ENCODE measurements at regions not wholly inside any gene's neighbourhood (a gene's known extent, or its start where the extent isn't known, plus 50 kb on each side); places are given as distances from the start of the nearest gene placed in this dataset.

GRCh38 chr19:28929006-28929405 lies 283.9 kb downstream of the UQCRFS1 start:
- no peak overlapping the region for H3K4me3 Mint-ChIP-seq
- no peaks in the 10 kb centered on the region for H3K4me1 Mint-ChIP-seq (ENCODE audit: low read depth)
- DNase-seq (ENCODE audit: low spot score) = no peak
- no peaks in the 10 kb centered on the region for H3K9me3 Mint-ChIP-seq
- no peak overlapping the region for H3K27ac Mint-ChIP-seq
- H3K27me3 Mint-ChIP-seq (ENCODE audit: low read depth) = no peaks in the 10 kb centered on the region
- H3K36me3 Mint-ChIP-seq (ENCODE audit: low read depth) = no peaks in the 10 kb centered on the region

DNA sequence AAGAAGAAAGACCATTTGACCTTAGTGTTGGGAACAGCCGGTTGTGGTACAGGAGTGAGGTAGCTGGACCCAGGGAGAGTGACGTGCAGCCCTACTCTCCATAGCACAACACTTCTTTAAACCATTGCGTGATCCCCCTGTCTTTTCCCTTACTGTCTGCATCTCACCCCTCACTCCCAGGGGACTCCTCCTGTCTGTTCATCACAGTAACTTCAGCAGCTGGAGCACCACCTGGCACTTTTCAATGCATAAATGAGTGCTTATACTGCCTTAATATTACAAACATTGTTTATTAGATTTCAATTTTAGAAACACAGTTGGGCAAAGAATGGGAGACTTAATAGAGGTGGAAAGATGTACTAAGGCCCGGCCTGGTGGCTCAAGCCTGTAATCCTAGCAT lies 285.5 kb downstream of the UQCRFS1 start:
- no peaks in the 10 kb centered on the region for H3K9me3 Mint-ChIP-seq
- no peak overlapping the region for H3K4me3 Mint-ChIP-seq
- no peak overlapping the region for H3K27ac Mint-ChIP-seq
- H3K36me3 Mint-ChIP-seq (ENCODE audit: low read depth) = no peaks in the 10 kb centered on the region
- DNase-seq (ENCODE audit: low spot score) = no peak
- H3K4me1 Mint-ChIP-seq (ENCODE audit: low read depth) = no peaks in the 10 kb centered on the region
- H3K27me3 Mint-ChIP-seq (ENCODE audit: low read depth) = no peaks in the 10 kb centered on the region

- H3K4me1 Mint-ChIP-seq (ENCODE audit: low read depth) = no peaks in the 10 kb centered on the region
- H3K4me3 Mint-ChIP-seq = no peak overlapping the region
- no peak for DNase-seq (ENCODE audit: low spot score)
- H3K9me3 Mint-ChIP-seq = no peaks in the 10 kb centered on the region
- no peaks in the 10 kb centered on the region for H3K36me3 Mint-ChIP-seq (ENCODE audit: low read depth)
- no peak overlapping the region for H3K27ac Mint-ChIP-seq
- no peaks in the 10 kb centered on the region for H3K27me3 Mint-ChIP-seq (ENCODE audit: low read depth)
Observed at GRCh38 chr19:28920269-28921066, 292.5 kb downstream of the UQCRFS1 start.

DNA sequence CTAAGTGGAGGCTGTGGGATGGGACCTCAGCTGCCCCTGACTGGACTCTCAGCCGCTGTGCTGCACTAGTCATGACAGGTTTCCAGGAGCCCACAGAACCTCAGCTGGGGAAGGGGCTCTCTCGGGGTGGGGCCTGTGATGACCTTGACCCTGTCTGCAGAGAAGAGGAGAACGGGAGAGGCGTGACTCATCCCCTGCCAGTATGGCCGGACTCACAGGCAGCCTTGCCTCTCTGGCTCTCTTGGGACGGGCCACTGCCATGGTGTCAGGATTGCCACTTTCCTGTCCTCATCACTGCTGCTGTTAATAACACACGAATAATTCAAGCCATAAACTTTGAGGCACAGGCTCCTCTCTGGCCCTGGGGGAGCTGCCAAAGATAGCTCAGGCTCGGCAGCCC lies 295.3 kb downstream of the UQCRFS1 start:
- DNase-seq (ENCODE audit: low spot score) = no peak
- no peaks in the 10 kb centered on the region for H3K4me1 Mint-ChIP-seq (ENCODE audit: low read depth)
- H3K4me3 Mint-ChIP-seq = no peak overlapping the region
- H3K36me3 Mint-ChIP-seq (ENCODE audit: low read depth) = no peaks in the 10 kb centered on the region
- no peaks in the 10 kb centered on the region for H3K27me3 Mint-ChIP-seq (ENCODE audit: low read depth)
- H3K27ac Mint-ChIP-seq = no peak overlapping the region
- H3K9me3 Mint-ChIP-seq = no peaks in the 10 kb centered on the region

GRCh38 chr19:28915737-28916460 lies 297.1 kb downstream of the UQCRFS1 start:
- DNase-seq (ENCODE audit: low spot score) = no peak
- no peaks in the 10 kb centered on the region for H3K27me3 Mint-ChIP-seq (ENCODE audit: low read depth)
- H3K9me3 Mint-ChIP-seq = no peaks in the 10 kb centered on the region
- no peaks in the 10 kb centered on the region for H3K4me1 Mint-ChIP-seq (ENCODE audit: low read depth)
- H3K36me3 Mint-ChIP-seq (ENCODE audit: low read depth) = no peaks in the 10 kb centered on the region
- no peak overlapping the region for H3K4me3 Mint-ChIP-seq
- no peak overlapping the region for H3K27ac Mint-ChIP-seq

GRCh38 chr19:28915202-28915601 lies 297.7 kb downstream of the UQCRFS1 start:
- Mint-ChIP-seq H3K27ac (no peak overlapping the region), H3K36me3 (ENCODE audit: low read depth) (no peaks in the 10 kb centered on the region), H3K4me1 (ENCODE audit: low read depth) (no peaks in the 10 kb centered on the region), H3K9me3 (no peaks in the 10 kb centered on the region), H3K4me3 (no peak overlapping the region), H3K27me3 (ENCODE audit: low read depth) (no peaks in the 10 kb centered on the region)
- DNase-seq (ENCODE audit: low spot score) = no peak

- Mint-ChIP-seq H3K4me3 (no peak overlapping the region), H3K27me3 (ENCODE audit: low read depth) (no peaks in the 10 kb centered on the region), H3K36me3 (ENCODE audit: low read depth) (no peaks in the 10 kb centered on the region), H3K4me1 (ENCODE audit: low read depth) (no peaks in the 10 kb centered on the region), H3K9me3 (no peaks in the 10 kb centered on the region), H3K27ac (no peak overlapping the region)
- no peak for DNase-seq (ENCODE audit: low spot score)
Observed at GRCh38 chr19:28914173-28914572, 298.8 kb downstream of the UQCRFS1 start.

GRCh38 chr19:28913626-28914025 lies 299.3 kb downstream of the UQCRFS1 start:
- H3K36me3 Mint-ChIP-seq (ENCODE audit: low read depth) = no peaks in the 10 kb centered on the region
- no peaks in the 10 kb centered on the region for H3K4me1 Mint-ChIP-seq (ENCODE audit: low read depth)
- no peak for DNase-seq (ENCODE audit: low spot score)
- H3K27ac Mint-ChIP-seq = no peak overlapping the region
- H3K9me3 Mint-ChIP-seq = no peaks in the 10 kb centered on the region
- H3K4me3 Mint-ChIP-seq = no peak overlapping the region
- H3K27me3 Mint-ChIP-seq (ENCODE audit: low read depth) = no peaks in the 10 kb centered on the region

- no peaks in the 10 kb centered on the region for H3K27me3 Mint-ChIP-seq (ENCODE audit: low read depth)
- H3K4me3 Mint-ChIP-seq = no peak overlapping the region
- no peak overlapping the region for H3K27ac Mint-ChIP-seq
- H3K9me3 Mint-ChIP-seq = no peaks in the 10 kb centered on the region
- DNase-seq (ENCODE audit: low spot score) = no peak
- no peaks in the 10 kb centered on the region for H3K36me3 Mint-ChIP-seq (ENCODE audit: low read depth)
- no peaks in the 10 kb centered on the region for H3K4me1 Mint-ChIP-seq (ENCODE audit: low read depth)
Observed at GRCh38 chr19:28908941-28909340, 304.0 kb downstream of the UQCRFS1 start.

DNA sequence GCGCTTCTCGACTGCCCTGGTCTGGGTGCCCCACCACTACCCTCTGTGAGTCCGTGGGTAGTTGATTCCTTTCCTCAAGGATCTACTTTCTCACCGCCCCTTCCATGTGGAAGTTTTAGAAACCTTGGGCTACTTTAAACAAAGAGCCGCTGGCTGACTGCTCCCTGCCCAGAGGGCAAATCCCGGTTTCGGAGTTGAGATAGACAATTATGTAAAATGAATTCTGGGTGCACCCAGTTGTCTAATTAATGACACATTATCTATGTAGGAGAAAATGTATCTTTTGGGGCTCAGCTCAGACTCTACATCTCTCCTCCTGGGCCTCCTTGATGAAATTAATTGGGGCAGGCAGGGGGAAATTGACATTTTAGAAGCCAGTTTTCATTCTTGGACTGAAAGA lies 305.4 kb downstream of the UQCRFS1 start:
- no peak overlapping the region for H3K4me3 Mint-ChIP-seq
- DNase-seq (ENCODE audit: low spot score) = no peak
- H3K36me3 Mint-ChIP-seq (ENCODE audit: low read depth) = no peaks in the 10 kb centered on the region
- H3K9me3 Mint-ChIP-seq = no peaks in the 10 kb centered on the region
- no peaks in the 10 kb centered on the region for H3K27me3 Mint-ChIP-seq (ENCODE audit: low read depth)
- H3K27ac Mint-ChIP-seq = no peak overlapping the region
- H3K4me1 Mint-ChIP-seq (ENCODE audit: low read depth) = no peaks in the 10 kb centered on the region

DNA sequence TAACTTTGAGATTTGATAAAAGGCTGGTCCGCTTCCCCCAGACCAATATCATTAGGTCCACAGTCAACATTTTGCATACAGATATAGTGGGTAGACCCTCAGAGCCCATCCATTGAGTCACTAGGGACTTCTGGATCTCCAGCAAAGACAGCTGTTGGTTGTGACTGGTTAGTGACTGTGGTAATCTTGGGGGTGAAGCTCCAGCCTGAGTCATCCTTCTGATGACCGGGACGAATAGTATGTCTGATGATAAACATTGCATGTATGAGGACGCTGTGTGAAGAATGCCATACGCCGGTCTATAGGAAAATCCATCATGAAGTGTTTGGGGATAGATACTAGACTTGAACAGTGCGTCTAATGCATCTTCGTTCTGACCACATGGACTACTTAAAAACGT lies 307.0 kb downstream of the UQCRFS1 start:
- no peak overlapping the region for H3K4me3 Mint-ChIP-seq
- no peaks in the 10 kb centered on the region for H3K36me3 Mint-ChIP-seq (ENCODE audit: low read depth)
- no peak overlapping the region for H3K27ac Mint-ChIP-seq
- no peak for DNase-seq (ENCODE audit: low spot score)
- no peaks in the 10 kb centered on the region for H3K9me3 Mint-ChIP-seq
- H3K4me1 Mint-ChIP-seq (ENCODE audit: low read depth) = no peaks in the 10 kb centered on the region
- H3K27me3 Mint-ChIP-seq (ENCODE audit: low read depth) = no peaks in the 10 kb centered on the region

GRCh38 chr19:28899703-28900102 lies 313.2 kb downstream of the UQCRFS1 start:
- no peaks in the 10 kb centered on the region for H3K9me3 Mint-ChIP-seq
- no peak overlapping the region for H3K4me3 Mint-ChIP-seq
- H3K27ac Mint-ChIP-seq = no peak overlapping the region
- no peaks in the 10 kb centered on the region for H3K27me3 Mint-ChIP-seq (ENCODE audit: low read depth)
- H3K4me1 Mint-ChIP-seq (ENCODE audit: low read depth) = no peaks in the 10 kb centered on the region
- no peaks in the 10 kb centered on the region for H3K36me3 Mint-ChIP-seq (ENCODE audit: low read depth)
- no peak for DNase-seq (ENCODE audit: low spot score)

DNA sequence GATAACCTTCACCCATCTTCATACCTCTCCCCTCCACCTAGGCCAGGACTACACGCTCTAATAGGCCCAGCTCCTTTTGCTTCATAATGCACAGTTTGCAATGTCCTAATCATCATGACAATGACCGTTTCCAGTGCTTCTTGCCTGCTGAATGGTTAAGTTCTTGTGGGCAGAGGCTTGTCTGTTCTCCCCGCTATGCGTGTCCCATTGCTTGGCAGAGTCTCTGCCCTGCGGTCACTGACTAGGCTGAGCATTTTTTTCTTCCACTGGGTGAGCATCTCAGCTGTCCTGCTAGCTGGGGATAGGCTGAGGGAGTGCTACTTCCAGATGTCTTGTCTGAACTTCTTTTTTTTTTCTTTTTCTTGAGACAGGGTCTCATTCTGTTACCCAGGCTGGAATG lies 314.7 kb downstream of the UQCRFS1 start:
- Mint-ChIP-seq H3K4me1 (ENCODE audit: low read depth) (no peaks in the 10 kb centered on the region), H3K27me3 (ENCODE audit: low read depth) (no peaks in the 10 kb centered on the region), H3K9me3 (no peaks in the 10 kb centered on the region), H3K27ac (no peak overlapping the region), H3K36me3 (ENCODE audit: low read depth) (no peaks in the 10 kb centered on the region), H3K4me3 (no peak overlapping the region)
- no peak for DNase-seq (ENCODE audit: low spot score)

DNA sequence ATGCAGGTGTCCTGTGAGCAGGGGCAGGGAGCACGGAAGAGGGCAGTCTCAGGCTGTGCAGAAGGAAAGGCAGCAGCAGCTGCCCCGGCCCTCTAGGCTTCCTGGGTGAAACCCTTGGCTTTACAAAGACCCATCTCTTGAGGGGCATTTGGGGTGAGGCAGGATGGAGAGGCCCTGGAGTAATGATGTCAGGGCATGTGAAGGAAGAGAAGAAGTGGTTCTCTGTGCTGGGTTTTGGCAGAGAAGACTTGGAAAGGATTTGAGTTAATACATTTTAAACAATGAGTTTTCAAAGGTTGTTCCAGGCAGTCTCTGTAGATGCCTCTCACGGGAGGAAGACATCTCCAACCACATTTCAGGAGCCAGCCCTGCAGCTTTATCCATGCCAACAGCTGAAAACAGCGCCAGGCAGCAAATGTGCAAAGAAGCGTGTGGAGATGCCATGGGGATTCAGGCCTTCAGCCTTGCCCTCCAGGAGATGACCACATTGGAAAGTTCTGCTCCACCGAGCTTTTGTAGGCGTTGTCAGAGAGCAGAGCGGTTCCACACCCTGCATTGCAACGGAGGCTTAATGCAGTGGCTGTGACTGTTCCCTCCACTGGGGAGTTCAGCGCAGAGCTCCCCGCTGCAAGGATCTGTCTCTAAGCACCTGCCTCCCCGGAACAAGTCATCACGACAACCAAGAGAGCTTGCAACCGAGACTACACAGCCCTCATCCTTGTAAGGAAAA lies 322.8 kb downstream of the UQCRFS1 start:
- H3K4me1 Mint-ChIP-seq (ENCODE audit: low read depth) = no peaks in the 10 kb centered on the region
- H3K9me3 Mint-ChIP-seq = no peaks in the 10 kb centered on the region
- no peaks in the 10 kb centered on the region for H3K36me3 Mint-ChIP-seq (ENCODE audit: low read depth)
- H3K4me3 Mint-ChIP-seq = no peak overlapping the region
- no peaks in the 10 kb centered on the region for H3K27me3 Mint-ChIP-seq (ENCODE audit: low read depth)
- H3K27ac Mint-ChIP-seq = no peak overlapping the region
- no peak for DNase-seq (ENCODE audit: low spot score)
